ENCODE measurements at regions not wholly inside any gene's neighbourhood (a gene's known extent, or its start where the extent isn't known, plus 50 kb on each side); places are given as distances from the start of the nearest gene placed in this dataset.

DNA sequence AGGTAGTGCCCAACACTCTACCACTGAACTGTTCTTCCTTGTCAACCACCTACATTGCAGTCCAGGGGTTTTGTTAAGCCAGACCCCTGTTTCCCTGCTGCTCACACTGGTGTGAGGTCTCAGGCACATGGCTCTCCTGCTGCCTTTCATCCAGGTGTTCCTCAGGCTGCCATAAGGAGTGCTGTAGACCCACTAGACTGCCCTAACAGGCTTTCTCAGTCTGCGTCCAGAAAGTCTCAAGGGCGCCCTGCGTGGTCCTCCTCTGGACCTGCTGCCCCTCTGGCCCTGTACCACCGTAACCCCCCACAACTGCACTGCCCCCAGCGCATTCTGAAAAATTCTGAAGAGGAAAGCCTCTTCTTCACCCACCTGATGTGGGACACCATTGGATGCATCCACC, 225.7 kb upstream of the ANKRD30A start:
- no peak overlapping the region for H2BK15ac ChIP-seq (ENCODE audit: low read length)
- ChIA-PET CTCF (ENCODE audit: partially characterized antibody) (no interaction called here), POLR2A (ENCODE audit: partially characterized antibody) (no interaction called here)
- H3K27me3 ChIP-seq (replicated peaks in 1 of 4; ENCODE audit: control insufficient read depth in 3 of 4, extremely low read depth in 1 of 4, insufficient read depth in 3 of 4, low read length in 3 of 4) = no peaks in the 10 kb centered on the region
- H3K4me3 ChIP-seq (ENCODE audit: extremely low read depth in 1 of 4, insufficient read depth in 2 of 4, low read depth in 3 of 4, low read length in 4 of 4) = no peak overlapping the region
- H2AFZ ChIP-seq (ENCODE audit: low read length) = no peak overlapping the region
- no peak for TF ChIP-seq NANOG (IDR thresholded peaks at IDR 0.05; ENCODE audit: insufficient read depth, low read depth, low read length, poor library complexity, severe bottlenecking)
- TF ChIP-seq, protein P1, sequence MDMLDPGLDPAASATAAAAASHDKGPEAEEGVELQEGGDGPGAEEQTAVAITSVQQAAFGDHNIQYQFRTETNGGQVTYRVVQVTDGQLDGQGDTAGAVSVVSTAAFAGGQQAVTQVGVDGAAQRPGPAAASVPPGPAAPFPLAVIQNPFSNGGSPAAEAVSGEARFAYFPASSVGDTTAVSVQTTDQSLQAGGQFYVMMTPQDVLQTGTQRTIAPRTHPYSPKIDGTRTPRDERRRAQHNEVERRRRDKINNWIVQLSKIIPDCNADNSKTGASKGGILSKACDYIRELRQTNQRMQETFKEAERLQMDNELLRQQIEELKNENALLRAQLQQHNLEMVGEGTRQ (IDR thresholded peaks at IDR 0.05; ENCODE audit: low read length) = no peak
- TF ChIP-seq GABPA (IDR thresholded peaks at IDR 0.05; ENCODE audit: borderline replicate concordance, insufficient read depth, low read length) = no peak
- no peak for TF ChIP-seq JUND (IDR thresholded peaks at IDR 0.05; ENCODE audit: low read length)
- TF ChIP-seq BACH1 (IDR thresholded peaks at IDR 0.05; ENCODE audit: low read length) = no peak
- FAIRE-seq (no peak), DNase-seq (ENCODE audit: low read depth in 1 of 2, low spot score in 2 of 2) (no peak)
- no peak overlapping the region for H2BK12ac ChIP-seq (ENCODE audit: low read depth, low read length)
- H4K20me1 ChIP-seq (replicated peaks in 1 of 2; ENCODE audit: control insufficient read depth in 1 of 2, insufficient read depth in 2 of 2, low read length in 2 of 2) = no peaks in the 10 kb centered on the region
- H3K14ac ChIP-seq (ENCODE audit: insufficient read length) = no peak overlapping the region
- H3K79me1 ChIP-seq (ENCODE audit: low read depth, low read length) = no peaks in the 10 kb centered on the region
- no peak overlapping the region for H3K56ac ChIP-seq (replicated peaks; ENCODE audit: insufficient read length, low read depth, low read length)
- H3K9me3 ChIP-seq (ENCODE audit: insufficient read depth in 2 of 2, low read depth in 1 of 2, low read length in 1 of 2) = peaks cover 40 to 52% of the 10 kb centered on the region in 2 experiments
- H3K9ac ChIP-seq (replicated peaks in 1 of 4; ENCODE audit: extremely low read depth in 1 of 4, low read depth in 3 of 4, low read length in 3 of 4) = no peak overlapping the region
- H3K4me1 ChIP-seq (replicated peaks in 1 of 4; ENCODE audit: control insufficient read depth in 3 of 4, insufficient read depth in 4 of 4, low read length in 3 of 4) = no peaks in the 10 kb centered on the region
- H4K5ac ChIP-seq (ENCODE audit: insufficient read length, low read depth, low read length) = no peak overlapping the region
- H3K36me3 ChIP-seq (ENCODE audit: control insufficient read depth in 2 of 4, insufficient read depth in 4 of 4, low read length in 3 of 4) = no peaks in the 10 kb centered on the region
- no peaks in the 10 kb centered on the region for H3K79me2 ChIP-seq (ENCODE audit: control insufficient read depth in 1 of 2, insufficient read depth in 2 of 2, low read length in 2 of 2)
- no peak overlapping the region for H3K27ac ChIP-seq (ENCODE audit: low read depth, low read length)
- H4K91ac ChIP-seq (replicated peaks; ENCODE audit: insufficient read length, low read length) = no peak overlapping the region
- H2BK20ac ChIP-seq (ENCODE audit: low read length) = no peak overlapping the region
- WGBS, 2 experiments (ENCODE audit: extremely low coverage in 1 of 2, insufficient coverage in 1 of 2, insufficient read length in 1 of 2, insufficient replicate concordance in 2 of 2, low coverage in 1 of 2, low lambda C conversion rate in 2 of 2, missing lambda C conversion rate in 1 of 2) = 73% methylated on average over 5 of the region's 5 CpGs; no CpG with 5 or more reads in 1 of the 2 experiments
- H3K18ac ChIP-seq (ENCODE audit: extremely low read depth, low read length) = no peak overlapping the region
- no peak overlapping the region for H2BK5ac ChIP-seq (ENCODE audit: low read depth, low read length)
- H3K23ac ChIP-seq (ENCODE audit: insufficient read length) = no peak overlapping the region
- H4K8ac ChIP-seq (ENCODE audit: extremely low read depth, insufficient read depth, low read length) = no peak overlapping the region
- no peak overlapping the region for H2AK5ac ChIP-seq (ENCODE audit: low read depth, low read length)
- H3K4me2 ChIP-seq (ENCODE audit: insufficient read depth in 1 of 2, low read depth in 2 of 2, low read length in 2 of 2) = no peak overlapping the region
- no peak overlapping the region for H2BK120ac ChIP-seq (replicated peaks; ENCODE audit: low read depth, low read length)
- no peaks in the 10 kb centered on the region; the same call in 1 of the 2 replicates for H3K23me2 ChIP-seq (ENCODE audit: low read depth, low read length)
- H3K4ac ChIP-seq (replicated peaks; ENCODE audit: insufficient read length, low read depth, low read length) = no peak overlapping the region
